Anterior cingulate cortex (tissue), 58 donors: ENCODE measurements at regions not wholly inside any gene's neighbourhood (a gene's known extent, or its start where the extent isn't known, plus 50 kb on each side); places are given as distances from the start of the nearest gene placed in this dataset.
"Not testable (repeated sequence)": the region's sequence is repeated elsewhere in the genome, so short reads cannot be mapped to it uniquely, and the experiment has no call there.

Experiments used
- DNase-seq, 58 donors: peaks; one replicate each; lab custom pipeline; 2025; lab: John Stamatoyannopoulos, UW

GRCh38 chr18:32884543-32884942 is 111.7 kb upstream of the KLHL14 start:
- no peak for DNase-seq

- no peak for DNase-seq
Measured at GRCh38 chr18:32881009-32881408, 108.2 kb upstream of the KLHL14 start.

DNA sequence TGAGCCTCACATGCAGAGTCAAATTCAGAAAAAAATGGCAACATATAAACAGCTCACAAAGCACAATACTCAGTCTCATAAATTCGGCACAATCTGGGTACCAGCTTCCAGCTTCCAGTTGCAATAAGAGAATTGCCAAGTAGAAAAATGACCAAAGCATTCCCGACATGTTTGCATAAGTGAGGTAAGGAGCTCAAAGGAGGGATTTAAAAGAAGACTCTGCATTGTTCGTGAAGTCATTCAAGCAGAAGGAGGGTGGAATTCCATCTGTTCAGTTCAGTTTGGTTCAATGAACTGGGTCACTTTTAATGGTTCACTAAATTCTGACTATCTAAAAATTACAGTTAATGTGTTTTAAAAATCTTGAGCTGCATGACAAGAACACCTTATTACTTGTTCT is 106.7 kb upstream of the KLHL14 start:
- no peak for DNase-seq

GRCh38 chr18:32878436-32878835 is 105.6 kb upstream of the KLHL14 start:
- no peak for DNase-seq

DNA sequence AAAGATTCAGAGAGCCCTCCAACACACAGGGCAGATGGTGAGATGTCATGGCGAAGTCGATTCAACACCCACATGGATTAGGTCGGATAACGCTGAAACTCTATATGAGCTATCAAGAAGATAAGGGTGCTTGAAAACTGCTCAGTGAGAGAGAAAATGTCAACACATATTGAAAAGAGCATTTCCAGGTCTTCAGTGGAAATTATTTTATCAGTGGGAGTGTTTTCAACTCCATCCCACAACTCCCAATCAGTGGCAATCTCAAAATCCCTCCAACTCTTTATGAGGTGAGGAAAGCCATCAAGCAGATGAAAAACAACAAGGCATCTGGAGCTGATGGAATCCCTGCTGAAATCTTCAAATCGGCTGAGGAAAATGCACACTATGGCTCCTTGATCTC is 104.5 kb upstream of the KLHL14 start:
- DNase-seq = no peak

- DNase-seq = no peak
Measured at GRCh38 chr18:32875625-32876024, 102.8 kb upstream of the KLHL14 start.

DNA sequence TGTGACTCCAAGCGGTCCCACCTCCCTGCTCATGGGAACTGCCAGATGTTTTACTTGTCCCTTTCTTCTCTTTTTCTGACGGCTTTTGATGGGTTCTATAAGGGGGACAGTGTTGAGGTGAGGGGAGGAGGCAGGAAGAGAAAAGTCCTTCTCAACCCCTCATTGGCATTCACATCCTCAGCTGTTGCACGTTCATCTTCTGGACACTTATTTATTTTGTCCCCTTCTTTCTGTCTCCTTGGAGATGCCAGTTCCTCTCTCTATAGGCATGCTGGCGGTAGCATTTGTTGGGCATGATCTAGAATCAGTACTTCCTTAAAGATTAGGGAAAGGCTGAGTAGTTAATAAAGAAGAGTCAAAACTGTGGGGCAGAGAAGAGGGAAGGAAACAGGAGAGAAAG is 99.0 kb upstream of the KLHL14 start:
- no peak for DNase-seq

DNA sequence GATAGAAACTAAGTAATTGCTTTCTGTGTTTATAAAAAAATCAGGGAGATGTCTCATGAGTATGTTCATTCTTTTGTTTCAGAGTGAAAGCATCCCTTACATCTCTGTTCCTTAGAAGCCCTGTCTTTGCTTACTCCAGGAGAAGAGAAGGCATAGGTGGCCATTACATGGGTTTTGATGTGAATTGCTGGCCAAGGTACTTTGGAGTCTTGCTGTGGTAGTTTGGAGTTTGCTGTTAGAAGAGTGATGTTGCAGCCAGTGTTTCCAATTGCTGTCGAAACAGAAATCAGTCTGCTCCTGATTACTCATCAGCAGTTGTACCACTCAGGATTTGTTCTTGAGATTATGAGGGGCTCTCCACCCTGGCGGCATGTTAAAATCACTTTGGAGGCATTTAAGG is 97.8 kb upstream of the KLHL14 start:
- no peak for DNase-seq

GRCh38 chr18:32868406-32868805 is 95.6 kb upstream of the KLHL14 start:
- DNase-seq = no peak

DNA sequence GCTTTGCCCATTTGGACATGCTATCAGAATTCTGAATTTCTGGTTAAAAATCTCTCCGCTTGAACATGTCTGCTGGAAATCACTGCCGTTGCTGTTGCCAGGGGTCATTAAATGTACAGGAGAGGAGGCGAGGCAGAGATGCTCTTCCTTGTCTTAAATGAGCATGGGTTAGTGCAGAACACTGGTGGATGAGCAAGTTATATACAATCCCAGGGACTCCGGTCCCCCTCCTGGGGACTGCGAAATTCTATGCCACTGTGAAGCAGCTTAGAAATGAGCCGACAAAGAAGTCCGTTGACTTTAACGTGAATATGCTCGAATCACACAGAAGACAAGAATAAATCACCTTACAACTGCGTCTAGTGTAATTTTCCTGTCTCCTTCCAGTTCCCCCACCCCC is 95.1 kb upstream of the KLHL14 start:
- DNase-seq = peak in 1 of 58 donors; percentile 17

DNA sequence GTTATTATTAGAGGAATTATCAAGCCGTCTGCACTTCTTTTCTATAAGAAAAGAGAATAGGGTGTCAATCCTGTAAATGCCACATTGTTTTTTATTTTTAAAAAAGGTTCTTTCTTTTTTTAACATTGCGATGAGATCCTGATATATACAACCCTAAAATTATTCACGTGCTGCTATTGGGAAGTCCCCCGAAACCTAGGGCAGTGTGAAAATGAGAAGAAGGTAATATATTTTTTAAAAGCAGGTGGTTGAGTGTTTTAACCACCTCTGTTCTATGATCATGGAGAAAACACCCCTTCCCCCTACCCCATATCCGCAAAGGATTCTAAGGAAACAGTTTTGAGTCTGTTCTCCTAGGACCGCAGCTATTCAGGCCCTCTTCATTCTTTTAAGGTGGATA is 94.5 kb upstream of the KLHL14 start:
- DNase-seq = no peak

DNA sequence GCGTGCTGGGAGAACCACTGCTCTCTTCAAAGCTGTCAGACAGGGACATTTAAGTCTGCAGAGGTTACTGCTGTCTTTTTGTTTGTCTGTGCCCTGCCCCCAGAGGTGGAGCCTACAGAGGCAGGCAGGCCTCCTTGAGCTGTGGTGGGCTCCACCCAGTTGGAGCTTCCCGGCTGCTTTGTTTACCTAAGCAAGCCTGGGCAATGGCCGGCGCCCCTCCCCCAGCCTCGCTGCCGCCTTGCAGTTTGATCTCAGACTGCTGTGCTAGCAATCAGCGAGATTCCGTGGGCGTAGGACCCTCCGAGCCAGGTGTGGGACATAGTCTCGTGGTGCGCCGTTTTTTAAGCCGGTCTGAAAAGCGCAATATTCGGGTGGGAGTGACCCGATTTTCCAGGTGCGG is 89.2 kb upstream of the KLHL14 start:
- not testable (repeated sequence) for DNase-seq

DNA sequence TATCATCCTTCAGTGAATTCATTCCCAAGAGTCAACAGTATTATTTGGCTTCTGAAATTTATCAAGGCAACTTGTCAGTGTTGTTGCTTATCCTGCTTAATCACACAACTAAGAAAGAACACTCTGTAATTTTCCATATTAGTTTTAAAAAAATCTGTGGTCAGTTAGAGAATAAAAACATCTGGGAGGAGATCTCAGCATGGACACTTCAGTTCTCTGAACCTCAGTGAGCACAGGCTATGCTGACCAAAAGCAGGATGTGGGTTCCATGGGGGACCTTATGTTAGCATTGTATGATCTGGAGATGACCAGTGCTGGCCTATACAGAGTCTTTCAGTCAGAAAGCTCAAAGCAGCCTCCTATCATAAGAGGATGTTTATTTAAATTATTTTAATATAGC is 79.1 kb upstream of the KLHL14 start:
- DNase-seq = no peak

- no peak for DNase-seq
Measured at GRCh38 chr18:32848826-32849225, 76.0 kb upstream of the KLHL14 start.

DNA sequence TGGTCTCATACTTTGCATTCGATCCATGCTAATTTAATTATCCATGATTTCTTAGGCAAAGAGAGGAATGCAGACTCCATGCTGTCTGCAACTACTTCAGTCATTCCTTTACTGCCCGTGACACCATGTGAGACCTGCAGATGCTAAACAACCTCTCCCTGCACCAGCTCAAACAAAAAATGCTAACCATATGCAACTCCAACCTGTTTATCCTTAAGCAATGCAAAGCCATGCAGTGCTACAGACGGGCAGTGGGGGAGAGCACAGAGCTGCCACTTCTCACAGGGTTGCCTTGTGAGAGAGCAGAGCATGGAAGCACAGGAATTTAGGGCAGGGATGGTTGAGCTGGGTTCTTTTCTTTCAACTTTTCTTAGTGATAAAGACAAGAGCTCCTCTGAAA is 74.9 kb upstream of the KLHL14 start:
- no peak for DNase-seq

DNA sequence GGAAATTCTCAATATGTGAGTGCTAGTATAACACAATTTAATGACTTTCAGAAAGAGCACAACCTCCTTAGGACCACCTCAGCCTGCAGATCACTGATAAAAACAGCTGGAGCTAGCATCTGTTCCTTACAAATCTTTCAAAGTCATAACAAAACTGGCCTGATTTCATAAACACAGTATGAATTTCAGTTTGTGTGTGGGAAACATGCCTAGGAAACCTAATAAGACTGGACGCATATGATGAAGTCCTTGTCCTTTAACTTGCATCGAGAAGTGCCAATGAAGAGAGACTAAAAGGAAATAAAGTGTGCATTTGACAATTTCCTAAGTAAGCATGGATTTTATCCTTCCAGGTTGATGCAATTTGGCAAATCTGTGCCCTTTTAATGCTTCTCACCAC is 74.1 kb upstream of the KLHL14 start:
- DNase-seq = no peak

DNA sequence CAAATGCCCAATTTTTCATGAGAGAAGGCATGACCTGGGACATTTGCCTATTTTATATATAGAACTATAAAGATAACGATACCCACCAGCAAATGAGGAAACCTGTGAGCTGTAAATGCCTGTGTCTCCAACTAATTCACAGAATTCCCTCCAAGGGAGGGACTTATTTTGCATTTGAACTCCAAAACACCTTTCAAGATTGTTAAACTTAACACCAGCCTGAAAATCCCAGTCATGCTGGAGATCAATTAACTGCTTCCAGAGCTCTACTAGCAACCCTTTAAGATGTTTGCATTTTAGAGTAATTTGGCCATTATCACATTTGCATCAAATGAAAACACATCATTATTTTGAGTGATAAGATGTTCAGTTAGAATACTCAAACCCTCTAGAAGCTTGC is 68.1 kb upstream of the KLHL14 start:
- DNase-seq = no peak

- no peak for DNase-seq
Measured at GRCh38 chr18:32835951-32836350, 63.1 kb upstream of the KLHL14 start.

GRCh38 chr18:32831781-32832180 is 59.0 kb upstream of the KLHL14 start:
- peak in 1 of 58 donors; percentile 3 for DNase-seq

DNA sequence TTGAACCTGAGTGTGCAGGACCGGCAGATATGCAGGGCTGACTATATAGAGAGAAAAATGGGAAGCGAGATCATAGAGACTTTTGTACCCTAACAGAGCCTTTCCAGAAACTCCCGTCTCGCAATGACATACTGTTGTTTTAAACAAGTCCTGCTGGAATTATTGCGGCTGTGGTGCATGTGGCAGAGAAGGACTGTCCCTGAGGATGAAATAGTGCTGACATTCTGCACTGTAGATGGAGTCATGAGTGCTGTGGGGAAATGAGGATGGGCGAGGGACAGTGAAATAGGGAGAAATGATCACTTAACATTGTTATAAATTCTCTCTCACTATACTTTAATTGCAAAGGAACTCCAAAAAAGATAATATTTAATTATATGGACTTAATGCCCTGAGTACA is 50.4 kb upstream of the KLHL14 start:
- DNase-seq = no peak
